H1 (cell line): ENCODE measurements at regions not wholly inside any gene's neighbourhood (a gene's known extent, or its start where the extent isn't known, plus 50 kb on each side); places are given as distances from the start of the nearest gene placed in this dataset.

ENCODE experiments used
- ASH2L ChIP-seq: fragments of 200-600, 300-600 bp; sonication (generic); IDR thresholded peaks from one replicate; pipeline ENCODE4 v1.7.1; 2017; ENCODE audit warnings: low read length
- CBX8 ChIP-seq: fragments of 300-800, 300-1000 bp; sonication (generic); IDR thresholded peaks from 2 replicates; pipeline ENCODE4 v1.7.1; 2016; ENCODE audit warnings: low read depth, low read length, borderline replicate concordance
- EP300 ChIP-seq, 2 experiments: IDR thresholded peaks; 1 replicate in 1 of 2; 2 replicates in 1 of 2; pipeline ENCODE4 v1.6.1; 2011 to 2012; ENCODE audit warnings: low read depth in 2 of 2, low read length in 2 of 2, mild to moderate bottlenecking in 2 of 2, borderline replicate concordance in 1 of 2, inconsistent platforms in 1 of 2, moderate library complexity in 1 of 2
- ZNF274 ChIP-seq: IDR thresholded peaks from 2 replicates; pipeline ENCODE4 v1.7.0; 2012; ENCODE audit warnings: low read length, borderline replicate concordance; ENCODE audit errors: extremely low read depth
- TF ChIP-seq, protein P1 (sequence below), 3 experiments: IDR thresholded peaks; 1 replicate in 2 of 3; 2 replicates in 1 of 3; pipeline versions ENCODE4 v1.5.1 to v1.6.1; 2011; ENCODE audit warnings: low read length in 3 of 3, mild to moderate bottlenecking in 3 of 3, inconsistent platforms in 2 of 3, low read depth in 1 of 3, moderate library complexity in 1 of 3; ENCODE audit not compliant: insufficient read depth in 1 of 3; ENCODE audit errors: control extremely low read depth in 1 of 3

- TF ChIP-seq CBX8, result no peak
- TF ChIP-seq, protein P1, sequence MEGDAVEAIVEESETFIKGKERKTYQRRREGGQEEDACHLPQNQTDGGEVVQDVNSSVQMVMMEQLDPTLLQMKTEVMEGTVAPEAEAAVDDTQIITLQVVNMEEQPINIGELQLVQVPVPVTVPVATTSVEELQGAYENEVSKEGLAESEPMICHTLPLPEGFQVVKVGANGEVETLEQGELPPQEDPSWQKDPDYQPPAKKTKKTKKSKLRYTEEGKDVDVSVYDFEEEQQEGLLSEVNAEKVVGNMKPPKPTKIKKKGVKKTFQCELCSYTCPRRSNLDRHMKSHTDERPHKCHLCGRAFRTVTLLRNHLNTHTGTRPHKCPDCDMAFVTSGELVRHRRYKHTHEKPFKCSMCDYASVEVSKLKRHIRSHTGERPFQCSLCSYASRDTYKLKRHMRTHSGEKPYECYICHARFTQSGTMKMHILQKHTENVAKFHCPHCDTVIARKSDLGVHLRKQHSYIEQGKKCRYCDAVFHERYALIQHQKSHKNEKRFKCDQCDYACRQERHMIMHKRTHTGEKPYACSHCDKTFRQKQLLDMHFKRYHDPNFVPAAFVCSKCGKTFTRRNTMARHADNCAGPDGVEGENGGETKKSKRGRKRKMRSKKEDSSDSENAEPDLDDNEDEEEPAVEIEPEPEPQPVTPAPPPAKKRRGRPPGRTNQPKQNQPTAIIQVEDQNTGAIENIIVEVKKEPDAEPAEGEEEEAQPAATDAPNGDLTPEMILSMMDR (IDR thresholded peaks at IDR 0.05; ENCODE audit: control extremely low read depth in 1 of 3, insufficient read depth in 1 of 3, low read depth in 1 of 3, low read length in 3 of 3), result no peak
- no peak for TF ChIP-seq EP300 (IDR thresholded peaks at IDR 0.05; ENCODE audit: borderline replicate concordance in 1 of 2, low read depth in 2 of 2, low read length in 2 of 2)
- TF ChIP-seq ZNF274, result no peak
- no peak for TF ChIP-seq ASH2L
Measured at GRCh38 chr13:40484101-40484800, 182.2 kb downstream of the FOXO1 start.
